ENCODE measurements at regions not wholly inside any gene's neighbourhood (a gene's known extent, or its start where the extent isn't known, plus 50 kb on each side); places are given as distances from the start of the nearest gene placed in this dataset.

DNA sequence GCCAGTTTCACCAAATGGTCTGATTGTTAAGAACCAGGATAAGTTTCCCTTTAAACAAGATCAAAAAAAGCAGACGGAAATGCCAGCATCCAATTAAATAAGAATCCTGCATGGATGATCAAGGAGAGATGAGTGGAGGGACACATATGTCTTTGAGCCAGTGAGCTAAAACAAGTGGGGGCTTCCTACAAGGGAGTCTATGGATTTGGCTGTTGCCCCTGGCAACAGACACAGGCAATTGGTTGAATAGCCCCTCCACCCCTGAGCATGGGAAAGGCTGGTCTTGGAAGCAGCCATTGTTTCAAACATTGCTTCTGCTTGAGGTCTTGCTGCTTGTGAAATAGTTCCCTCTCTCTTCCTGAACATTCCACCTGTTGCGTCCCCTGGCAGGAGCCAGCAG lies 374.7 kb upstream of the ERCC4 start:
- intact Hi-C loops (cut with micrococcal nuclease; ENCODE audit: unreplicated experiment), result no loop called here
- Histone ChIP-seq H3K4me3 (no peak overlapping the region), H3K79me2 (ENCODE audit: control insufficient read depth, insufficient read depth, low read length) (no peaks in the 10 kb centered on the region), H2AFZ (ENCODE audit: control insufficient read depth, low read depth, low read length) (no peak overlapping the region), H3K27ac (ENCODE audit: control insufficient read depth, insufficient read depth) (no peak overlapping the region), H3K9me3 (replicated peaks; ENCODE audit: control insufficient read depth, insufficient read depth, low read length) (no peaks in the 10 kb centered on the region), H3K9ac (ENCODE audit: control insufficient read depth, insufficient read depth, low read length) (no peak overlapping the region), H3K27me3 (replicated peaks in 1 of 2; ENCODE audit: control insufficient read depth in 2 of 2, insufficient read depth in 2 of 2, low read length in 1 of 2) (no peaks in the 10 kb centered on the region), H3K4me2 (ENCODE audit: control insufficient read depth, insufficient read depth) (no peak overlapping the region), H4K20me1 (ENCODE audit: control insufficient read depth, insufficient read depth) (no peaks in the 10 kb centered on the region), H3K36me3 (ENCODE audit: control insufficient read depth in 2 of 2, insufficient read depth in 2 of 2, low read length in 1 of 2) (no peaks in the 10 kb centered on the region), H3K4me1 (ENCODE audit: control insufficient read depth, insufficient read depth, low read length) (no peaks in the 10 kb centered on the region)
- ChIA-PET CTCF (interaction anchor here (1.4 kb wide), 1 partner anchor 222 kb away, joined by 3 read pairs; no protein-coding TSS in a partner anchor), POLR2A (no interaction called here), RAD21 (ENCODE audit: unreplicated experiment) (no interaction called here), SMC1A (ENCODE audit: uncharacterized antibody, unreplicated experiment) (no interaction called here)
- DNase-seq (ENCODE audit: low read depth, low spot score) (no peak), FAIRE-seq (no peak), ATAC-seq (no peak)
- no TSS peak for BruUV-seq (replicated peaks)
- 64% methylated on average over 2 of the region's 2 CpGs for WGBS (ENCODE audit: insufficient coverage, insufficient replicate concordance, low lambda C conversion rate, missing lambda C conversion rate)
- TF ChIP-seq, protein P1, sequence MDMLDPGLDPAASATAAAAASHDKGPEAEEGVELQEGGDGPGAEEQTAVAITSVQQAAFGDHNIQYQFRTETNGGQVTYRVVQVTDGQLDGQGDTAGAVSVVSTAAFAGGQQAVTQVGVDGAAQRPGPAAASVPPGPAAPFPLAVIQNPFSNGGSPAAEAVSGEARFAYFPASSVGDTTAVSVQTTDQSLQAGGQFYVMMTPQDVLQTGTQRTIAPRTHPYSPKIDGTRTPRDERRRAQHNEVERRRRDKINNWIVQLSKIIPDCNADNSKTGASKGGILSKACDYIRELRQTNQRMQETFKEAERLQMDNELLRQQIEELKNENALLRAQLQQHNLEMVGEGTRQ (IDR thresholded peaks at IDR 0.05; ENCODE audit: borderline replicate concordance, low read depth, low read length), result no peak
- TF ChIP-seq SREBF1 (IDR thresholded peaks at IDR 0.05; ENCODE audit: low read length) (no peak), MEF2B (IDR thresholded peaks at IDR 0.05; ENCODE audit: partially characterized antibody, poor library complexity, severe bottlenecking) (no peak), TCF3 (IDR thresholded peaks at IDR 0.05; ENCODE audit: borderline replicate concordance, insufficient read depth, low read depth, low read length) (no peak), RELA (IDR thresholded peaks at IDR 0.05; ENCODE audit: borderline replicate concordance, partially characterized antibody) (no peak), RAD21 (IDR thresholded peaks at IDR 0.05; ENCODE audit: insufficient read depth, low read depth, low read length) (no peak), MYC (IDR thresholded peaks at IDR 0.05; ENCODE audit: insufficient read depth, insufficient read length, insufficient replicate concordance, low read length, severe bottlenecking) (no peak), NFXL1 (IDR thresholded peaks at IDR 0.05; ENCODE audit: borderline replicate concordance) (no peak)
- TF ChIP-seq, protein P2, sequence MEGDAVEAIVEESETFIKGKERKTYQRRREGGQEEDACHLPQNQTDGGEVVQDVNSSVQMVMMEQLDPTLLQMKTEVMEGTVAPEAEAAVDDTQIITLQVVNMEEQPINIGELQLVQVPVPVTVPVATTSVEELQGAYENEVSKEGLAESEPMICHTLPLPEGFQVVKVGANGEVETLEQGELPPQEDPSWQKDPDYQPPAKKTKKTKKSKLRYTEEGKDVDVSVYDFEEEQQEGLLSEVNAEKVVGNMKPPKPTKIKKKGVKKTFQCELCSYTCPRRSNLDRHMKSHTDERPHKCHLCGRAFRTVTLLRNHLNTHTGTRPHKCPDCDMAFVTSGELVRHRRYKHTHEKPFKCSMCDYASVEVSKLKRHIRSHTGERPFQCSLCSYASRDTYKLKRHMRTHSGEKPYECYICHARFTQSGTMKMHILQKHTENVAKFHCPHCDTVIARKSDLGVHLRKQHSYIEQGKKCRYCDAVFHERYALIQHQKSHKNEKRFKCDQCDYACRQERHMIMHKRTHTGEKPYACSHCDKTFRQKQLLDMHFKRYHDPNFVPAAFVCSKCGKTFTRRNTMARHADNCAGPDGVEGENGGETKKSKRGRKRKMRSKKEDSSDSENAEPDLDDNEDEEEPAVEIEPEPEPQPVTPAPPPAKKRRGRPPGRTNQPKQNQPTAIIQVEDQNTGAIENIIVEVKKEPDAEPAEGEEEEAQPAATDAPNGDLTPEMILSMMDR (IDR thresholded peaks at IDR 0.05 in 2 of 3, conservative IDR thresholded peaks at IDR 0.05 in 1 of 3; ENCODE audit: control insufficient read depth in 2 of 3, extremely low read depth in 1 of 3, insufficient read depth in 1 of 3, low read depth in 3 of 3, low read length in 3 of 3), result no peak
- TF ChIP-seq, protein P3, sequence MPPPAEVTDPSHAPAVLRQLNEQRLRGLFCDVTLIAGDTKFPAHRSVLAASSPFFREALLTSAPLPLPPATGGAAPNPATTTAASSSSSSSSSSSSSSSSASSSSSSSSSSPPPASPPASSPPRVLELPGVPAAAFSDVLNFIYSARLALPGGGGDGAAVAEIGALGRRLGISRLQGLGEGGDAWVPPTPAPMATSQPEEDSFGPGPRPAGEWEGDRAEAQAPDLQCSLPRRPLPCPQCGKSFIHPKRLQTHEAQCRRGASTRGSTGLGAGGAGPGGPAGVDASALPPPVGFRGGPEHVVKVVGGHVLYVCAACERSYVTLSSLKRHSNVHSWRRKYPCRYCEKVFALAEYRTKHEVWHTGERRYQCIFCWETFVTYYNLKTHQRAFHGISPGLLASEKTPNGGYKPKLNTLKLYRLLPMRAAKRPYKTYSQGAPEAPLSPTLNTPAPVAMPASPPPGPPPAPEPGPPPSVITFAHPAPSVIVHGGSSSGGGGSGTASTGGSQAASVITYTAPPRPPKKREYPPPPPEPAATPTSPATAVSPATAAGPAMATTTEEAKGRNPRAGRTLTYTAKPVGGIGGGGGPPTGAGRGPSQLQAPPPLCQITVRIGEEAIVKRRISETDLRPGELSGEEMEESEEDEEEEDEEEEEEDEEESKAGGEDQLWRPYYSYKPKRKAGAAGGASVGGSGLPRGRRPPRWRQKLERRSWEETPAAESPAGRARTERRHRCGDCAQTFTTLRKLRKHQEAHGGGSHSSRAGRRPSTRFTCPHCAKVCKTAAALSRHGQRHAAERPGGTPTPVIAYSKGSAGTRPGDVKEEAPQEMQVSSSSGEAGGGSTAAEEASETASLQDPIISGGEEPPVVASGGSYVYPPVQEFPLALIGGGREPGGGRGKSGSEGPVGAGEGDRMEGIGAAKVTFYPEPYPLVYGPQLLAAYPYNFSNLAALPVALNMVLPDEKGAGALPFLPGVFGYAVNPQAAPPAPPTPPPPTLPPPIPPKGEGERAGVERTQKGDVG (CRISPR knock-in tag; IDR thresholded peaks at IDR 0.05), result no peak
- TF ChIP-seq, protein P4, sequence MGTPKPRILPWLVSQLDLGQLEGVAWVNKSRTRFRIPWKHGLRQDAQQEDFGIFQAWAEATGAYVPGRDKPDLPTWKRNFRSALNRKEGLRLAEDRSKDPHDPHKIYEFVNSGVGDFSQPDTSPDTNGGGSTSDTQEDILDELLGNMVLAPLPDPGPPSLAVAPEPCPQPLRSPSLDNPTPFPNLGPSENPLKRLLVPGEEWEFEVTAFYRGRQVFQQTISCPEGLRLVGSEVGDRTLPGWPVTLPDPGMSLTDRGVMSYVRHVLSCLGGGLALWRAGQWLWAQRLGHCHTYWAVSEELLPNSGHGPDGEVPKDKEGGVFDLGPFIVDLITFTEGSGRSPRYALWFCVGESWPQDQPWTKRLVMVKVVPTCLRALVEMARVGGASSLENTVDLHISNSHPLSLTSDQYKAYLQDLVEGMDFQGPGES (IDR thresholded peaks at IDR 0.05), result no peak
- TF ChIP-seq, protein P5, sequence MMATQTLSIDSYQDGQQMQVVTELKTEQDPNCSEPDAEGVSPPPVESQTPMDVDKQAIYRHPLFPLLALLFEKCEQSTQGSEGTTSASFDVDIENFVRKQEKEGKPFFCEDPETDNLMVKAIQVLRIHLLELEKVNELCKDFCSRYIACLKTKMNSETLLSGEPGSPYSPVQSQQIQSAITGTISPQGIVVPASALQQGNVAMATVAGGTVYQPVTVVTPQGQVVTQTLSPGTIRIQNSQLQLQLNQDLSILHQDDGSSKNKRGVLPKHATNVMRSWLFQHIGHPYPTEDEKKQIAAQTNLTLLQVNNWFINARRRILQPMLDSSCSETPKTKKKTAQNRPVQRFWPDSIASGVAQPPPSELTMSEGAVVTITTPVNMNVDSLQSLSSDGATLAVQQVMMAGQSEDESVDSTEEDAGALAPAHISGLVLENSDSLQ (IDR thresholded peaks at IDR 0.05), result no peak
- in situ Hi-C loops (cut with MboI), result no loop called here
